Sciatic nerve (tissue), 2 donors: ENCODE measurements at regions not wholly inside any gene's neighbourhood (a gene's known extent, or its start where the extent isn't known, plus 50 kb on each side); places are given as distances from the start of the nearest gene placed in this dataset.

Source experiments
- ATAC-seq: fragments of 200-7000 bp; cut with Tn5 transposase; one replicate; pipeline ENCODE4 v1.9.1; 2020; ENCODE audit warnings: mild to moderate bottlenecking, moderate library complexity
- DNase-seq: peaks from one replicate; pipeline ENCODE4 v3.0.0-alpha.2; 2020; ENCODE audit warnings: low spot score
- intact Hi-C: fragments of 100-400 bp; cut with DNase I; formaldehyde crosslinking; loops from one replicate; pipeline ENCODE4 v1.14.2; 2022
- donor health status: DM: no; HTN: no; CAD: no.
- donor health status: DM: no; HTN: no; CAD: no.

DNA sequence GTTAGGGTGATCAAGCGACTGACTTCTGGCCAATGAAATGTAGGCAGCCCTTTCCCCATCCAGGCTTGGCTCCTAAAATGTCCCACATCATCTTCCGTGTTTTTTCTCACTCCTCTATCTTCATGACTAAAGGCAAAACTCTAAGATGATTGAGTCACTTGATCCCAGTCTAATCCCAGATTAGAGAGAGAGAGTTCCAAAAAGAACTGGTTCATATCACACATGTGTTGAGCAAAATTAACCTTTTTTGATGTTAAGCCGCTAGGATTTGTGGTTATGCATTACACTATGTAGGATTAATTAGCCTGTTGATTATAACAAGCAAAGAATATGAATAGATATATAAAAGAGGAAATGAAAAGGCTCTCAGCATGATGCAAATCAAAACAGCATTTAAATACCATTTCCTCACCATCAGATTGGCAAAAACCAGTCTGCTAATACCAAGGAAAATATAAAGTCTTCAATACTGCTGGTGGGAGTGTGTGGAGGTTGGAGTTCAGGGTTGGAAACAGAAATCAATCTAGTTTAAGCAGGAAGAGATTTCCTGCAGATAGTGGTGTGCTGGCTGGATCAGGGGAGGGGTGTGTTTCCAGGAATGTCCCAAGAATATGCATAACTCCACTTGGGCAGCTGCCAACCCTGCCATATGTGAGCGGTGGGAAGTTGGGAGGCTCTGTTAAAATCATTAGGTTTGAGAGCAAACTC, 187.6 kb upstream of the S1PR3 start:
- intact Hi-C loops: no loop called here
- no peak for ATAC-seq

DNA sequence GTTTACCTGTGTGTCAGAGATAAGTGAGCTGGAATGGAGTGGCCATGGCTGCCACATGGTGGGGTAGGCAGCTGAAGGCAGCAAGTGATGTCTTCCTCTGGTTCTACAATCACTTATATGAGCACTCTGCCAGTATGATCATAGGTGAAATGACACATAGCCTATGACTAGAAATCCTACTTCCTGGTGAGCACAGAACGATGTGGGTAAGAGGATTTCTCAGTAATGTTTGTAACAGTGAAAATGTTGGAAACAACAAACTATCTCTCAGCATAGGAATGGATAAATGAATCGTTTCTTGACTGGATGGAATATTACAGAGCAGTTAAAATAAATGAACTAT, 187.0 kb upstream of the S1PR3 start:
- DNase-seq (no peak), ATAC-seq (no peak)
- intact Hi-C loops: no loop called here

More for the DNA sequence above, 187.6 kb upstream of the S1PR3 start:
- DNase-seq: no peak

DNA sequence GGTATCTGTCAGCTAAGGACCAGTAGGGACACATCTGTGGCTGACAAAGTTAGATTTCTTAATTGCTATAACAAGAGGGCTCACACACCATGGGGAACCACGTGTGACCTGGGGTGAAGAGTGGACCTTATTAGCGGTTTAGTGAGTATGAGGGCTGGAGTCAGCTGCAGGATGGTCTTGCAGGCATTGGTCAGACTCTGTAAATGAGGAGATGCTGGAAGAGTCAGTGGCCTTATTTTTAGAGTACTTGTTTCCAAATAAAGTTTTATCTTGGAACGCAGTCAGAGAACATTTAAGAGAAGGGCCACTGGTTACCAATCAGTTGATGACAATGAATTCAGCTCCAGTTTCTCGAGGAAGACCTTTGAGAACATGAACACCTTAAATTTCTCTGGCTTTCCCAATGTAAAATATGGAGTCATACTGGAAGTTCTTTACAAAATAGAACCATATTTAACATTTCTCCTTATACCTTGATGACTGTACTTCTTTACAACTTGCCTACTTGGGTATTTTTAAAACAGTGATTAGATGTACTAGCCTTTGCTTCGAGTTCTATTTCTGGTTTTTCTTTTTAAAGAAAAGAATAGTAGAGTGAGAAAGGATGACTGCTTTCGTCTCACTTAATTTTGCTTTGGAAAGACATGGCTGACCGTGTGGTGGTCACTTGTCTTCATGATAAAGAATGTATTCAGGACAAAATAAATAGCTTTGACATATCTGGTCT, 185.9 kb upstream of the S1PR3 start:
- DNase-seq (no peak), ATAC-seq (no peak)
- intact Hi-C loops: no loop called here

DNA sequence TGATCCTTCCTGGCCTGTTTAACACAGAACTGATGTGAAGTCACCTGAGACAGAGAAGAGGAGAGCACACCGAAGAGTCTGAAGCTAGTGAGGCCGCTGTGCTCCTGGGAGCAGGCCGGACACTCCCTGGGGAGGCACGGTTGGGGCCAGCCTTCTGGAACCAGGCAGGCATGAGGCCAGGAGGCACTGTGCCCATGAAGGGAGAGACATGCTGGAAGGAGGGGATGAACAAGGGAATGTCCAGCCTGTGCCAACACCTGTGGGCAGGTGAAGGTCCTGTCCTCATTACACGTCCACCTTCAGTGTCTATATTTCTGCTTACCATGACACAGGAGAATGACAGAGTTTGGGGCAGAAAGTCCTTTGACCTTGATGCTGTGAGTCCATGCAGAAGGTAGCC, 183.8 kb upstream of the S1PR3 start:
- no peak for DNase-seq
- intact Hi-C loops: no loop called here
- no peak for ATAC-seq

DNA sequence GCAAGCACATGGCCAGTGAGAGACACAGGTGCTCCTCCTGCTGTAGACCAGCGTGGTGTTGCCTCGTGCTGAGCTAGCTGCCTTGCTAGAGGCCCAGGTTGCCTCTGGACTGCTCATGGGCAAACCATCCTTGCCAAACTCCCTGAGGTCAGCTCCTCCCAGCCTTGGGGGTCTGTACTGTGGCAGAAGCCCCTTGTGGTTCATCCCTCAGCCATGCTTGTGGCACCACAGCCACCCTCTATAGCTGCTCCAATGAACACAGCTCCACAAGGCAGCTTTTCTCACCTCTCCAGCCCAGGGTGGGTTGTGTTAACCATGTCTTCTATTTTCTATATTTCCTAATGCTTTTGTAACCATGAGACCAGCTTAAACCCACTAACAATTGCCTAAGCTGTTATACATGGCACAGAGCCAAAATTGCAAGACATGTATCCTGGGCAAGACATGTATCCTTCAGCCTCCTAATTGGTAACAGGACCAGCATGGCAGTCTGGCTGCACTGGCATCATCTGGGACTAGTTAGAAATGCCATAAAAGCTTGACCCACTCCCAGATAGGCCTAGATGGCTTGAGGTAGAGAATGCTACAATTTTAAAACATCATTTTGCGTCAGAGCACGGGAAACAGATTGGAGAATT, 183.1 kb upstream of the S1PR3 start:
- intact Hi-C loops: no loop called here
- no peak for DNase-seq
- ATAC-seq: peak; percentile 17

DNA sequence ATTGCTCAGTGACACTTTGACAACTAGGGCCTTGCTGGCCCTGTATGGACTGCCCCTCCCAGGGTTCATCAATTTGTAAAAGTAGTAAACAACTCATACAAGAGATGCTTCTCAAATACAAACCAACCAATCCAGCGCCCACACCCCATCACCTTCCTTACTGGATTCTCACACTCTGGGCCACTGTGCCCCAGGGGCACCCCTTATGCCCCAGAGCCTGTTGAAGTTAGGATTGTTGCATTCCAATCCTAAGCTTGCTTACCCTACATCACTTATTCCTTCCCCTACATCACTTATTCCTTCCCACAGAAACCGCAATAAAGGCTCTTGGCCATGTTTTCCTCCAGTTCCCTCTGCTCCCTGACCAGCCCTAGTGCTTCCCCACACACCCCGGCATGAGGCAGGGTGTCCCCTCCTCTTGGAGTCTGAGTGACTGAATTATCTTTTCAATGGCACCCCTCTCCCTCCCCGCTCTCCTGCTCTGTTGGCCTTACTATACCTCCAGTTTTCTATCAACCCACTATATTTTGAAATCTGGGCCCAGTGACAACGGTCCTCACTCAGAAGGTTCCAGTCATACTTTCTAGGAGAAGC, 182.4 kb upstream of the S1PR3 start:
- intact Hi-C loops: no loop called here
- ATAC-seq: peak; percentile 24
- no peak for DNase-seq

DNA sequence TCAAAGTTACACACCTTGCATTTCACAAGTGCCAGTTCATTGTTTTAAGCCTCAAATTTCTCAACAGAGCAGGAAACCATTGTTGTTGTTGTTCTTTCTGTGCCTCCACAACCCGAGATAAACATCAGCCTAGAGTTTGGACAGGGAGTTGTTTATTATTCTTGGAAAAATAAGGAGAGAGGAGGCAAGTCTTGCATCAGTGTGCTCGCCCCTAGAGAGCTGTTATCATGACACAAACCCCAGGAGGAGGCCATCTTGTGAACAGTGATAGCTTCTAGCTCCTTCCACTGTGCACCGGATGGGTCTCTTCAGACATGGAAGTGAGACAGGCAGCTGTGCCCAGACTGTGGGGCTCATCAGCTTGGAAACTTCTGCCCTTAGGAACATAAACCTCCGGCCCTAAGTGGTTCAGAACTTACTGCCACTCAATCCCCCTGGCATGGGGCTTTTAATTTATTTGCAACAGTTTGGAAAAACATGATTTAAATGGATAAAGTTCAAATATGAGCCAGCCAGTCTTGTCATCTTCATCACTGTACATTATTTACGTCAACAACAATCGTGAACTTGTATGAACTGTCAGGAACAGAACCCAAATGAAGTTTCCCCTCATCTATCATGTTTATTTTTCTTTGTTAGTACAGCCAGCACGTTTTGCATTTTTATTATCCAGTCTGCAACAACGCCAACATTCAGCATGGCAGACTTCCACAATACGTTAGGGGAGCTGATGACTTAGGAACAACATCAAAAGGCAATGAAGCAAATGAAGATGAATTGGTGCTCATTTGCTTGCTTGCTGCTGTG, 181.7 kb upstream of the S1PR3 start:
- ATAC-seq: peak; percentile 81
- intact Hi-C loops: no loop called here

DNA sequence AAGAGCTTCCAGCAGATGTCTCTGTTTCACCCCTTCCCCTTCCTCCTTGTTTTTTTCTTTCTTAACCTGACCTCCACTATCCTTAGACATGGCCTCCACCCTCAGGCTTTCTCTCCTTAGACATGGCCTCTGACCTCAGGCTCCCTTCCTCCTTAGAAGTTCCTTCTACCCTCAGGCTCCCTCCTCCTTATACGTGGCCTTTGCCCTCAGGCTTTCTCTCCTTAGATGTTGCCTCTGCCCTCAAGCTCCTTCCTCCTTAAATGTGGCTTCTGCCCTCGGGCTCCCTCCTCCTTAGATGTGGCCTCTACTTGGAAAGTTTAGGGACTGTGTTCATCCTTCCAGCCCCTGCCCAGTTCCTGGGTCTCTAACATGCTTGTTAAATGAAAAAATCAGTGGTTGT, 180.4 kb upstream of the S1PR3 start:
- DNase-seq (no peak), ATAC-seq (no peak)
- intact Hi-C loops: no loop called here

More for the DNA sequence above, 181.7 kb upstream of the S1PR3 start:
- DNase-seq: no peak

DNA sequence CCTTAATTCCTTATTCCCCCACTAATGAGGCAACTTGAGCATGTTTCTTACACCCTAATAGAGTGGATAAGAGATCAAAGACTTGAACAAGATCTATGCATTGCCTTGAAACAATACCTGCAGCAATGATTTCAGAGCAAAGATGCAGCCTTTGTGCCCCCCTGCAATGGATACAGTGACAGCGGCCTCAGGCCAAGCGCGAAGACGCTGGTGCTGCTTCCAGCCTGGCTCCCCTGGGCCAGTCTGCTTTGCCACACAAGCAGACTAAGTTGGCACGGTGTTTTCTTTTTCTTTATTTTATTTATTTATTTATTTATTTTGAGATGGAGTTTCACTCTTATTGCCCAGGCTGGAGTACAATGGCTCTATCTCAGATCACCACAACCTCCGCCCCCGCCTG, 179.8 kb upstream of the S1PR3 start:
- intact Hi-C loops: no loop called here
- DNase-seq: no peak
- ATAC-seq: no peak

DNA sequence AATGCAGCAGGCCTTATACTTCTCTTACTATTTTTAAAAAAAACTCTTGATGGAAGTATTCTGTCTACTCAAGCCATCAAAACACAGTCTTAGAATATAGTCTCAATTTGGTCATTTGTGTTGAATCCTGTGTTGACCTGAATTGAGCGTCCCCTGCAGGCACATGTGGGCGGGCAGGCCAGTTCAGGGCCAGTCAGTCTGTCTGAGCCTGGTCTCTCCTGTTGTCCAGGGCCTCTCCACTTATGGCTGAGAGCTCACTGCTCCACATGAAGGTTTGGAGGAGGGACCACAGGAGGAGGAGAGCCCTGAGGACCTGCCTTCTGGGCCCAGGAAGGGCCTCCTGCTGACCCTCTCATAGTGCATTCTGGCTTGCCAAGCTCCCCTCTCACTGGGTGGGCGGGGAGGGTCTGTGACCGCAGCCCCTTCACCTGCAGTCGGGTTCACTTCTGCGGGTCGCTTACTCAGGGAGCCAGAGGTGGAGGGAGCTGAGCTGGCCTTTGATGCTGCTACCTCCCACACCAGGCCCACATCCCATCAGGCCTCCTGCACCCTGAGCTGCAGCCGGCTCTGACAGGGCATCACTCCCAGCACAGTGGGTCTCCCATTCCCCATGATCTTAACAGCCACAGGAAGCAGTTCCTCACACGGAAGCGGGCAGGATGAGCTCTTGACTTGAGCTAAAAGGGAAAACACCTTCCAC, 178.2 kb upstream of the S1PR3 start:
- DNase-seq: no peak
- intact Hi-C loops: no loop called here

DNA sequence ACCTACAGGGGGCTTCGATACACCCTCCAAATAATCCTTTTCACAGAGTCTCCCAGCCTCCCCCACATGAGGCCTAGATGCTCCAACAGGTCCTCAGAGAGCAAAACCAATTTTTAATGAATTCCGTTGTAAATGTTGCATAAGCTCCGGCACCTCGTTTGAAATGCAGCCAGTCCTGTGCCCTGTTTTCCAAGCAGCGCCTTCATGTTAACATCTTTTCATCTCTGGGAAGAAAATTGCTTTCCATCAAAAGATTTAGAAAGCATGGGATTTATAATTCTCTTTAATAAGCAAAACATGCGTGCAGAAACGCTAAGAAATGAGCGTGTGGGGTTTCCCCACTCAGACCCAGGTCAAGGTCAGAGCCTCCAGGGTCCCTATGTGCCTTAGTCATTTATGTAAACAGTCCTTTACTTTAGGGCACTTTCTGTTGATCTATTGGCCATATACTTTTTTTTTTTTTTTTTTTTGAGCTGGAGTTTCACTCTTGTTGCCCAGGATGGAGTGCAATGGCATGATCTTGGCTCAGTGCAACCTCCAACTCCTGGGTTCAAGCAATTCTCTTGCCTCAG, 177.5 kb upstream of the S1PR3 start:
- DNase-seq (no peak), ATAC-seq (no peak)
- intact Hi-C loops: no loop called here

More for the DNA sequence above, 178.2 kb upstream of the S1PR3 start:
- no peak for ATAC-seq

DNA sequence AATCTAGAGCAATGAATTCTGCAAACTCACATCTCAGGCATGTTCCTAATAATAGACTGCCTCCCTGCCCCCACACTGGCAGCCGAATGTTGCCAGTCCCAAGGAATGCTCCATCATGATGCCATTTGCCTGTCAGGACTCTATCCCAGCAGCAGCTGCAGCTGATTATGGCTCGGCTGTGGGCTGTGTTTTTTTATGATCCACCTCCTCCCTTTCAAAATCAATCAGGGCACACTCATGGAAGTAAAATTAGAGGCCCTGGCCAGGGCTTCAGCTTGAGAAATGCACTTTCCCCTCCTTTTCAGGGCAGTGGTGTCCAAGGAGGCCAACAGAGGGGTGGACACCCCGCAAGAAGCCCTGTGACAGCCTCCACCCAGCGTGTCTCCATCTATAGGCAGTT, 176.7 kb upstream of the S1PR3 start:
- intact Hi-C loops: no loop called here
- no peak for DNase-seq
- no peak for ATAC-seq

DNA sequence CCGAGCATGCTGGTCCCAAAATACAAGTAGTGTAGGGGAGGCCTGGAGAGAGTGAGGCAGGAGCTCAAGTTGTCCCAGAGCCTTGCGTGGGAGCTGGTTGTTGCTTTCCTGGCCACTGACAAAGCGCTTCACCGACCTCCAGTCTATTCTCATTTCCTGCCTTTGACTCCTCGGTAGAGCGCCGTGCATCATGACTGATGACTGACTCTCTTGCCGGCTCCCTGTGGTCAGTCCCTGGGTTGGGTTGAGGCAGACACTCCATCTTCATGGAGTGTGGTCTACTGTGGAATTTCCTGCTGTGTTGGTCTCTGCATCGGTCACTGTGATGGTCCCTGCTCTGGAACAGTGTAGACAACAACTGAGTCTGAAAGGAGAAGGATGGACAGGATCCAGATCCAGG, 175.1 kb upstream of the S1PR3 start:
- intact Hi-C loops: no loop called here
- DNase-seq: no peak
- no peak for ATAC-seq

DNA sequence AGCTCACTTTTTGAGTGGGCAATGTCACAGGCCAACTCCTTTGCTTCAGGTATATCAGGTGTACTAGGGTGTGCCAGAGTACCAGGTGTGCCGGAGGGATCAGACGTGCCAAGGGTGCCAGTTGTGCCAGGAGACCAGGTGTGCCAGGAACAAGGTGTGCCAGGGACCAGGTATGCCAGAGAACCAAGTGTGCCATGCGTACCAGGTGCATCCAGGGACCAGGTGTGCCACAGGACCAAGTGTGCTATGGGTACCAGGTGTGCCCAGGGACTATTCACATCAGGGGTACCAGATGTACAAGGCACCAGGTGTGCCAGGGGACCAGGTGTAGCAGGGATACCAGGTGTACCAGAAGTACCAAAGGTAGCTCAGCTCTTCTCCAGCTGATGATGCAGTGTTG, 174.7 kb upstream of the S1PR3 start:
- intact Hi-C loops: no loop called here
- ATAC-seq (no peak), DNase-seq (no peak)

DNA sequence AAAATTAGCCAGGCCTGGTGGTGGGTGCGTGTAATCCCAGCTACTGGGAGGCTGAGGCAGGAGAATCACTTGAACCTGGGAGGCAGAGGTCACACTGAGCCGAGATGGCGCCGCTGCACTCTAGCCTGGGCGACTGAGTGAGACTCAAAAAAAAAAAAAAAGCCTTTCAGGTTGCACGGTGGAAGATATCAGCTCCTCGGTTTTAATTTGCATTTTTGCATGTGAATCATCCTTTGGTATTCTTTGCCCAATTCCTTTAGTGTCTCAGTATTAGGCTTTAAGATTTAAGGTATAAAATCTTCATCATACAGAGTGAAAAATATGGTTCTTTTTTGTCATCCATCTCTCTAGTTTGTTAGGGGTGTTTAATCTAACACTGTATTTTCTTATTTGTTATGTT, 173.6 kb upstream of the S1PR3 start:
- intact Hi-C loops: no loop called here
- DNase-seq (no peak), ATAC-seq (no peak)

DNA sequence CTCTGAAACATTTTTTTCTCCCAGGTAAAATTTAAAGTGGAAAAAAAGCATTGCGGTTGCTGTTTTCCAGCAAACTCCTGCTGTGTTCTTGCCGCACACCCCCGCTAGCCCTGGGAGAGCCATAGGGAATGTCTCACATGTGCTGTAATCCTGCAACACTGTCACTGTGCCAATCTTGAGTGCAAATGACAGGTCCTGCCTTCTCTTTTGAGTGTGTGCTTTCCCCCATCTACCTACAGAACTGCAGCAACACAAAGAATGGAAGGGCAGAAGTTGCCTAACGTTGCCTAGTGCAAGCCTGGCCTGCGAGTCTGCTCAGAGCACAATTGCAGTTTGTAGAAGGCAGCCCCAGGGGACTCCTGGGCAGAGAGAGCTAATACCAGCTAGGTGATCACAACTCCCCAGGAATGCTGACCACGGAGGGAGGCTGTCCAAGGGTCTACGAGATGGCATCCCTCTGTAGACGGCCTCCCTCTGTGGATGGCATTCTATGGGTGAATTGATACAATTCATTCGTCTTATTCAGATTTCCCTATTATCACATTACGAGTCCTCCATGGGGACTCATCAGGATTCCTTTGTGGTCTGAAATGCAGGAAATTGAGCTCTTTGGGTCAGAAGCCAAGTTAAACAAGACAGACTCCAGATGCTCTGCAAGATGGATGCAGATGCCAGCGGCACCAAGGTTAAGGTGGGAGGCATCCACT, 172.6 kb upstream of the S1PR3 start:
- DNase-seq (no peak), ATAC-seq (peak; percentile 56)
- intact Hi-C loops: no loop called here

DNA sequence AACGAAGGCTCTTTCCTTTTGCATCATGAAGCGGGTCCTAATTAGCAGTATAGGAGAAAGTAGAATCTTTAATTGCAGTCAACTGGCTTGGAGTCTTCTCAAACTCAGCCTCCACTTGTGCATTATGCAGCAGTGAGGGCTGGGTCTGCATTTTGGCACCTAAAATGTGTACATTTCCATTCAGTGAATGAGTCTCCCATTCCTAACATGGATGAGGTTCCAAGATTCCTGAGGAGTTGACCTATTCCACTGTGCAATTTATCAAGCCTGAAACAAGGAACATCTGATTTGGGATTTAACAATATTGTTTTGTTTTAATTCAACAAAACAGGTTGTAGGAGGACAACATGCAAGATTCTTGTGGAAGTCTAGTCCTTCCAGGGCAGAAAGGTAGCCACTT, 171.8 kb upstream of the S1PR3 start:
- intact Hi-C loops: no loop called here
- DNase-seq: no peak
- no peak for ATAC-seq

DNA sequence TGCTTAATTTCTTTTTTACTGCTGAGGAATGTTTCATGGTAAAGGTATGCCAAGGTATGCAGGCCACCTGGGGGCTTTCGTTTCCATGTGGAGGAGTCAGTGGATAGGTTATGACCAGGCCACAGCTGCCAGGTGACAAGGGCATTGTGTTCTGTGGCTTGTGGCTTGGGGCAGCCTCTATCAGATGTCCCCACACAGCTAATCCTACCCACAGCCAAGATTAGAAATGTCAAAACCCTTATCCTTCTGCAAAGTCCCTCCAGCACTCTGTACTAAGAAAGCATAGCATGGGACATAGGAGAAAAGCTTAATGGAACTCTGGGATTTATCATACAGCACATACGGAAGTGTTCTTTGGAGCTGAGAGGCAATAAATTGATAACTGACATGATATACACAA, 171.2 kb upstream of the S1PR3 start:
- ATAC-seq (no peak), DNase-seq (no peak)
- intact Hi-C loops: no loop called here
